Parathyroid adenoma (tissue), 2 donors: ENCODE measurements at regions not wholly inside any gene's neighbourhood (a gene's known extent, or its start where the extent isn't known, plus 50 kb on each side); places are given as distances from the start of the nearest gene placed in this dataset.

Source experiments
- H2AFZ ChIP-seq: fragments of 300-600 bp; sonication (generic); one replicate; pipeline ENCODE4 v1.7.0; 2017; ENCODE audit warnings: antibody characterized with exemption, mild to moderate bottlenecking
- H3K27ac ChIP-seq: fragments of 300-600 bp; sonication (generic); one replicate; pipeline ENCODE4 v1.7.0; 2017
- H3K27me3 ChIP-seq: fragments of 300-600 bp; sonication (generic); one replicate; pipeline ENCODE4 v1.7.0; 2017; ENCODE audit warnings: low read length; ENCODE audit not compliant: control insufficient read depth, insufficient read depth
- H3K36me3 ChIP-seq: fragments of 300-600 bp; sonication (generic); one replicate; pipeline ENCODE4 v1.7.0; 2017; ENCODE audit warnings: low read length; ENCODE audit not compliant: control insufficient read depth, insufficient read depth
- H3K4me1 ChIP-seq: fragments of 300-600 bp; sonication (generic); one replicate; pipeline ENCODE4 v1.7.0; 2017; ENCODE audit warnings: control low read depth
- H3K4me2 ChIP-seq: fragments of 300-600 bp; sonication (generic); one replicate; pipeline ENCODE4 v1.7.0; 2017; ENCODE audit warnings: low read length
- H3K4me3 ChIP-seq: fragments of 300-600 bp; sonication (generic); one replicate; pipeline ENCODE4 v1.7.0; 2017; ENCODE audit warnings: low read depth, low read length
- H3K79me2 ChIP-seq: fragments of 300-600 bp; sonication (generic); one replicate; pipeline ENCODE4 v1.7.0; 2017; ENCODE audit warnings: control low read depth
- H3K9ac ChIP-seq: fragments of 300-600 bp; sonication (generic); one replicate; pipeline ENCODE4 v1.7.0; 2017; ENCODE audit warnings: mild to moderate bottlenecking
- H3K9me3 ChIP-seq: fragments of 300-600 bp; sonication (generic); one replicate; pipeline ENCODE4 v1.7.0; 2017; ENCODE audit warnings: low read length; ENCODE audit not compliant: control insufficient read depth
- TF ChIP-seq, protein P1 (sequence below): fragments of 300-600 bp; sonication (generic); IDR thresholded peaks from one replicate; pipeline ENCODE4 v1.7.0; 2017; ENCODE audit warnings: antibody characterized with exemption, mild to moderate bottlenecking
- donor health status: primary hyperparathyroidism.

GRCh38 chr17:27976331-27976730 lies 66.1 kb upstream of the NLK start:
- Histone ChIP-seq H3K79me2 (no peaks in the 10 kb centered on the region), H3K9me3 (no peaks in the 10 kb centered on the region), H3K27me3 (no peaks in the 10 kb centered on the region), H3K4me3 (no peak overlapping the region), H3K4me2 (no peak overlapping the region), H2AFZ (no peak overlapping the region), H3K27ac (no peak overlapping the region), H3K36me3 (no peaks in the 10 kb centered on the region), H3K9ac (no peak overlapping the region), H3K4me1 (no peaks in the 10 kb centered on the region)
- TF ChIP-seq, protein P1, sequence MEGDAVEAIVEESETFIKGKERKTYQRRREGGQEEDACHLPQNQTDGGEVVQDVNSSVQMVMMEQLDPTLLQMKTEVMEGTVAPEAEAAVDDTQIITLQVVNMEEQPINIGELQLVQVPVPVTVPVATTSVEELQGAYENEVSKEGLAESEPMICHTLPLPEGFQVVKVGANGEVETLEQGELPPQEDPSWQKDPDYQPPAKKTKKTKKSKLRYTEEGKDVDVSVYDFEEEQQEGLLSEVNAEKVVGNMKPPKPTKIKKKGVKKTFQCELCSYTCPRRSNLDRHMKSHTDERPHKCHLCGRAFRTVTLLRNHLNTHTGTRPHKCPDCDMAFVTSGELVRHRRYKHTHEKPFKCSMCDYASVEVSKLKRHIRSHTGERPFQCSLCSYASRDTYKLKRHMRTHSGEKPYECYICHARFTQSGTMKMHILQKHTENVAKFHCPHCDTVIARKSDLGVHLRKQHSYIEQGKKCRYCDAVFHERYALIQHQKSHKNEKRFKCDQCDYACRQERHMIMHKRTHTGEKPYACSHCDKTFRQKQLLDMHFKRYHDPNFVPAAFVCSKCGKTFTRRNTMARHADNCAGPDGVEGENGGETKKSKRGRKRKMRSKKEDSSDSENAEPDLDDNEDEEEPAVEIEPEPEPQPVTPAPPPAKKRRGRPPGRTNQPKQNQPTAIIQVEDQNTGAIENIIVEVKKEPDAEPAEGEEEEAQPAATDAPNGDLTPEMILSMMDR = no peak

DNA sequence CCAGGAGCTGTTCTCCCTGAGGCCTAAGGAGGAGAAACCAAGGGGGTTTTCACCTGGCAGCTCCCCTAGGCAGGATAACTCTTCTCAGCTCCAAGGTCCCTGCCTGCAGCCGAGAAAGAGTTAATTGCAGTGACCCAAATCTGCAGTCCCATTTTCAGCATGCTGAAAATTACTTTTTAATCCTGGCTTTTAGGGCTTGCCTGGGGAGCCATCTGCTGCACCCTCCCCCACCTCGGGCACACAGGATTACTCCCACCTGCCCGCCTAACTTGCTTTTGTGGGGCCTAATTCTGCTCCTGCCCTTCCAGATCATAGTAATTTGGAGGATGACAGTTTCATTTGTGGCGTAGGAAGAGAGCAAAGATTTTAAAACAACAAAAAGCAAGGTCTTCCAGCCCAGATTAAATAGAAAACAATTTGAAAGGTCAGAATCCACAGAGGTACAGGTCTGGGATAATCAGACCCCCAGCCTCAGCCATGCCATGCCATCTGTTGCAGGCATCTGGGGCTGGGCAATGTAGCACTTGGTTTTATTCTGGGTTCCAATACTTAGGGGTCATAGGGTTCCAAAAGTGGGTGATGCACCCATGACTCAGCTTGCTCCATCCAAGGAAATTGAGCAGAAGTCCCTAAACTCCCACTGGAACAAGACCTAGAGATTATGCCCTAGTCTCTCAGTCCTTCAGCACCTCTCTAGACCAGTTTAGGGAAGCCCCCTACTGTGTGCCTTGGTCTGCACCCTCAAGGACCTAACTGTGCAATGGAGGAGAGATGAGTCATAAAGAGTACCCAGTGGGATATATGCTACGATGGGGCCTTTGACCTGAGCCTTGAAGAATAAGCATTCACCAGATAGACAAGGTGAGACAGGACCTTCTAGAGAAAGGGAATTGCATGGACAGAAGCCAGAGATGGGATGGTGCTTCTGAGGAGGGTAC lies 64.5 kb upstream of the NLK start:
- Histone ChIP-seq H3K36me3 (no peaks in the 10 kb centered on the region), H3K79me2 (no peaks in the 10 kb centered on the region), H3K4me2 (no peak overlapping the region), H3K27ac (no peak overlapping the region), H3K9me3 (no peaks in the 10 kb centered on the region), H3K9ac (no peak overlapping the region), H3K4me3 (no peak overlapping the region), H3K27me3 (no peaks in the 10 kb centered on the region), H2AFZ (no peak overlapping the region), H3K4me1 (peaks cover 4% of the 10 kb centered on the region)
- TF ChIP-seq, protein P1 = no peak

DNA sequence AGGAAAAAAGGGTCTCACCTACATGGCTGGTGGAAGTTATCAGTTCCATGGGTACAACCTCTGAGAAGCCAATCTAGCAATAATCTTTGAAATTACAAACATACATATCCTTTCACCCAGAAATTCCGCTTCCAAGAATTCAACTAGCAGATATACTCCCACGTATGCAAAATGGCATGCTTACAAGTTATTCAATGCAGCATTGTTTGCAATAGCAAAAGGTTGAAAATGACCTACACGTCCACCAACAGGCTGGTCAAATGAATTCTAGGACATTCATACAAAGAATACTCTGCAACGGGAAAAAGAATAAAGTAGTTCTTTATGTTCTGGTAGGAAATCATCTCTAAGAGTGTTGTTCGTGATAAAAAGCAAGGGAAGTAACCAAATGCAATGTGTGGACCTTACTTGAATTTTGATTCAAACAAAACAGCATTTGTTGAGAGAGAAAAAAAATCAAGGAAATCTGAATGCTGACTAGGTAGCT lies 63.7 kb upstream of the NLK start:
- Histone ChIP-seq H2AFZ (no peak overlapping the region), H3K4me2 (no peak overlapping the region), H3K4me1 (peaks cover 4% of the 10 kb centered on the region), H3K36me3 (no peaks in the 10 kb centered on the region), H3K9ac (no peak overlapping the region), H3K79me2 (no peaks in the 10 kb centered on the region), H3K9me3 (no peaks in the 10 kb centered on the region), H3K27ac (no peak overlapping the region), H3K27me3 (no peaks in the 10 kb centered on the region), H3K4me3 (no peak overlapping the region)
- TF ChIP-seq, protein P1 = no peak

GRCh38 chr17:27980043-27980442 lies 62.4 kb upstream of the NLK start:
- no peaks in the 10 kb centered on the region for H3K9me3 ChIP-seq
- H3K4me1 ChIP-seq = peaks cover 4% of the 10 kb centered on the region
- H3K79me2 ChIP-seq = no peaks in the 10 kb centered on the region
- no peaks in the 10 kb centered on the region for H3K36me3 ChIP-seq
- no peak overlapping the region for H2AFZ ChIP-seq
- no peak overlapping the region for H3K27ac ChIP-seq
- no peak overlapping the region for H3K4me3 ChIP-seq
- H3K9ac ChIP-seq = no peak overlapping the region
- H3K27me3 ChIP-seq = no peaks in the 10 kb centered on the region
- no peak overlapping the region for H3K4me2 ChIP-seq
- TF ChIP-seq, protein P1 = no peak
